ENCODE measurements at regions not wholly inside any gene's neighbourhood (a gene's known extent, or its start where the extent isn't known, plus 50 kb on each side); places are given as distances from the start of the nearest gene placed in this dataset.

DNA sequence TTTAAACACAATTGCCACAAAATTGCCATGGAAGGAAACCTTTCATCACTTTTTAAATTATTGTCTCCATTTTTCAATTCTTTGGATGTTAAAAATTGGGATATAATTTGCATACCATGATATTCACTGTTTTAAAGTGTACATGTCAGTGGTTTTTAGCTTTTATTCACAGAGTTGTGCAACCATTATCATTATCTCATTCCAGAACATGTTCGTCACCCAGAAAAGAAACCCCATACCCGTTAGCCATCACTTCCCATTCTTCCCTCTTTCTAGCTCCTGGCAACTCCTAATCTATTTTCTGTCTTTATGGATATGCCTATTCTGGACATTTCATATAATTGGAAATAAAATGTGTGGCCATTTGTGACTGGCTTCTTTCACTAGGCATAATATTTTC is 260.3 kb upstream of the FERD3L start:
- no peaks in the 10 kb centered on the region for H3K79me2 ChIP-seq (ENCODE audit: control insufficient read depth, low read length)
- H3K36me3 ChIP-seq (ENCODE audit: control insufficient read depth, low read length): no peaks in the 10 kb centered on the region
- no peaks in the 10 kb centered on the region for H3K9me2 ChIP-seq (replicated peaks; ENCODE audit: control insufficient read depth, low read length)
- H3K4me1 ChIP-seq (ENCODE audit: control insufficient read depth, low read length): no peaks in the 10 kb centered on the region
- no peaks in the 10 kb centered on the region for H3K9me3 ChIP-seq (ENCODE audit: control insufficient read depth, insufficient read depth, low read length)
- no peak overlapping the region for H3K27ac ChIP-seq (ENCODE audit: low read depth, low read length)
- TF ChIP-seq EZH2phosphoT487 (IDR thresholded peaks at IDR 0.05; ENCODE audit: borderline replicate concordance, low read length): no peak
- TF ChIP-seq, protein P1, sequence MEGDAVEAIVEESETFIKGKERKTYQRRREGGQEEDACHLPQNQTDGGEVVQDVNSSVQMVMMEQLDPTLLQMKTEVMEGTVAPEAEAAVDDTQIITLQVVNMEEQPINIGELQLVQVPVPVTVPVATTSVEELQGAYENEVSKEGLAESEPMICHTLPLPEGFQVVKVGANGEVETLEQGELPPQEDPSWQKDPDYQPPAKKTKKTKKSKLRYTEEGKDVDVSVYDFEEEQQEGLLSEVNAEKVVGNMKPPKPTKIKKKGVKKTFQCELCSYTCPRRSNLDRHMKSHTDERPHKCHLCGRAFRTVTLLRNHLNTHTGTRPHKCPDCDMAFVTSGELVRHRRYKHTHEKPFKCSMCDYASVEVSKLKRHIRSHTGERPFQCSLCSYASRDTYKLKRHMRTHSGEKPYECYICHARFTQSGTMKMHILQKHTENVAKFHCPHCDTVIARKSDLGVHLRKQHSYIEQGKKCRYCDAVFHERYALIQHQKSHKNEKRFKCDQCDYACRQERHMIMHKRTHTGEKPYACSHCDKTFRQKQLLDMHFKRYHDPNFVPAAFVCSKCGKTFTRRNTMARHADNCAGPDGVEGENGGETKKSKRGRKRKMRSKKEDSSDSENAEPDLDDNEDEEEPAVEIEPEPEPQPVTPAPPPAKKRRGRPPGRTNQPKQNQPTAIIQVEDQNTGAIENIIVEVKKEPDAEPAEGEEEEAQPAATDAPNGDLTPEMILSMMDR (IDR thresholded peaks at IDR 0.05; ENCODE audit: low read depth, low read length, poor library complexity, severe bottlenecking): no peak
- no peaks in the 10 kb centered on the region for H4K20me1 ChIP-seq (ENCODE audit: control insufficient read depth, insufficient read depth, low read depth, low read length)
- H3F3A ChIP-seq (ENCODE audit: control insufficient read depth, insufficient read depth): no peaks in the 10 kb centered on the region
- no peaks in the 10 kb centered on the region for H3K27me3 ChIP-seq (ENCODE audit: control insufficient read depth, low read length)
- H3K4me2 ChIP-seq (ENCODE audit: low read length): no peak overlapping the region
- no peak overlapping the region for H3K4me3 ChIP-seq (ENCODE audit: low read length)

GRCh38 chr7:19404912-19405329 is 259.7 kb upstream of the FERD3L start:
- no peaks in the 10 kb centered on the region for H3K79me2 ChIP-seq (ENCODE audit: control insufficient read depth, low read length)
- H3K27ac ChIP-seq (ENCODE audit: low read depth, low read length): no peak overlapping the region
- no peaks in the 10 kb centered on the region for H3K9me3 ChIP-seq (ENCODE audit: control insufficient read depth, insufficient read depth, low read length)
- H3K27me3 ChIP-seq (ENCODE audit: control insufficient read depth, low read length): no peaks in the 10 kb centered on the region
- TF ChIP-seq, protein P1 (IDR thresholded peaks at IDR 0.05; ENCODE audit: low read depth, low read length, poor library complexity, severe bottlenecking): no peak
- TF ChIP-seq EZH2phosphoT487 (IDR thresholded peaks at IDR 0.05; ENCODE audit: borderline replicate concordance, low read length): no peak
- H3F3A ChIP-seq (ENCODE audit: control insufficient read depth, insufficient read depth): no peaks in the 10 kb centered on the region
- H3K9me2 ChIP-seq (replicated peaks; ENCODE audit: control insufficient read depth, low read length): no peaks in the 10 kb centered on the region
- H3K4me2 ChIP-seq (ENCODE audit: low read length): no peak overlapping the region
- H3K4me1 ChIP-seq (ENCODE audit: control insufficient read depth, low read length): no peaks in the 10 kb centered on the region
- no peaks in the 10 kb centered on the region for H3K36me3 ChIP-seq (ENCODE audit: control insufficient read depth, low read length)
- no peak overlapping the region for H3K4me3 ChIP-seq (ENCODE audit: low read length)
- no peaks in the 10 kb centered on the region for H4K20me1 ChIP-seq (ENCODE audit: control insufficient read depth, insufficient read depth, low read depth, low read length)

DNA sequence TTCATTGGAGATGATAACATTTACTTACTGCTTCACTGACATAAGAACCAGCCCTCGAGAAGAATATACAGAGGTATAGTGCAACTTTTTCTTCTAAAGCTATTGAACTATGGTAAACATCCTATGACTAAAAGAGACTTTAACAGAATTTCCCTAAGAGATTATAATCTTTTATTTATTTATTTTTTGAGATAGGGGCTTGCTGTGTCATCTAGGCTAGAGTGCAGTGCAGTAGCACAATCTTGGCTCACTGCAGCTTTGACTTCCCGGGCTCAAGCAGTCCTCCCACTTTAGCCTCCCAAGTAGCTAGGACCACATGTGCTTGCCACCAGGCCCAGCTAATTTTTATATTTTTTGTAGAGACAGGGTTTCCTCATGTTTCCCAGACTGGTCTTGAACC is 258.5 kb upstream of the FERD3L start:
- H3K9me2 ChIP-seq (replicated peaks; ENCODE audit: control insufficient read depth, low read length): no peaks in the 10 kb centered on the region
- H3F3A ChIP-seq (ENCODE audit: control insufficient read depth, insufficient read depth): no peaks in the 10 kb centered on the region
- H3K36me3 ChIP-seq (ENCODE audit: control insufficient read depth, low read length): no peaks in the 10 kb centered on the region
- no peaks in the 10 kb centered on the region for H4K20me1 ChIP-seq (ENCODE audit: control insufficient read depth, insufficient read depth, low read depth, low read length)
- H3K27ac ChIP-seq (ENCODE audit: low read depth, low read length): no peak overlapping the region
- no peaks in the 10 kb centered on the region for H3K4me1 ChIP-seq (ENCODE audit: control insufficient read depth, low read length)
- no peaks in the 10 kb centered on the region for H3K79me2 ChIP-seq (ENCODE audit: control insufficient read depth, low read length)
- no peak overlapping the region for H3K4me2 ChIP-seq (ENCODE audit: low read length)
- no peaks in the 10 kb centered on the region for H3K9me3 ChIP-seq (ENCODE audit: control insufficient read depth, insufficient read depth, low read length)
- H3K4me3 ChIP-seq (ENCODE audit: low read length): no peak overlapping the region
- H3K27me3 ChIP-seq (ENCODE audit: control insufficient read depth, low read length): no peaks in the 10 kb centered on the region
- TF ChIP-seq EZH2phosphoT487 (IDR thresholded peaks at IDR 0.05; ENCODE audit: borderline replicate concordance, low read length): no peak
- TF ChIP-seq, protein P1 (IDR thresholded peaks at IDR 0.05; ENCODE audit: low read depth, low read length, poor library complexity, severe bottlenecking): no peak

DNA sequence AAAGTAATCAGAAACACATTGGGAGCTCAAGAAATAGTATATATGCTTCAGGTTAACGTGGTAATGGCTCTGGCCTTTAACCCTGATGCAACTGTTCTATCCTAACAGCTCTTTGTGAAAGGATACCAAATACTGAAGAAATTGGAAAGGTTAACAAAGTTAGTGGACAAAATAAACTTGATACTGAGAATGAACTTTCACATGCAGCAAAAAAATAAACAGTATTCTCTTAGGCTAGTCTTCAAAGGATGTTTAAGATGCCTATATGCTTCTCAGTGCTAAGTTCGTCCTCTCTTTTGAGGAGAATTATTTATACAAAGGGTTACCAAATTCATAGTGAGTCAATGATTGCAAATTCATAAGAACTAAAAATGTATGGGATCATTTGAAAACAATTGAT is 256.2 kb upstream of the FERD3L start:
- H3K4me1 ChIP-seq (ENCODE audit: control insufficient read depth, low read length): no peaks in the 10 kb centered on the region
- H3K9me3 ChIP-seq (ENCODE audit: control insufficient read depth, insufficient read depth, low read length): no peaks in the 10 kb centered on the region
- H3K79me2 ChIP-seq (ENCODE audit: control insufficient read depth, low read length): no peaks in the 10 kb centered on the region
- H3K4me3 ChIP-seq (ENCODE audit: low read length): no peak overlapping the region
- H4K20me1 ChIP-seq (ENCODE audit: control insufficient read depth, insufficient read depth, low read depth, low read length): no peaks in the 10 kb centered on the region
- H3K27me3 ChIP-seq (ENCODE audit: control insufficient read depth, low read length): no peaks in the 10 kb centered on the region
- H3K36me3 ChIP-seq (ENCODE audit: control insufficient read depth, low read length): no peaks in the 10 kb centered on the region
- no peaks in the 10 kb centered on the region for H3F3A ChIP-seq (ENCODE audit: control insufficient read depth, insufficient read depth)
- TF ChIP-seq, protein P1 (IDR thresholded peaks at IDR 0.05; ENCODE audit: low read depth, low read length, poor library complexity, severe bottlenecking): no peak
- TF ChIP-seq EZH2phosphoT487 (IDR thresholded peaks at IDR 0.05; ENCODE audit: borderline replicate concordance, low read length): no peak
- no peaks in the 10 kb centered on the region for H3K9me2 ChIP-seq (replicated peaks; ENCODE audit: control insufficient read depth, low read length)
- no peak overlapping the region for H3K4me2 ChIP-seq (ENCODE audit: low read length)
- H3K27ac ChIP-seq (ENCODE audit: low read depth, low read length): no peak overlapping the region

Measured in DOHH2 (cell line).